ENCODE measurements at regions not wholly inside any gene's neighbourhood (a gene's known extent, or its start where the extent isn't known, plus 50 kb on each side); places are given as distances from the start of the nearest gene placed in this dataset.

- no CpG with 5 or more reads among the region's 2 CpGs for WGBS (ENCODE audit: extremely low coverage, insufficient coverage, low lambda C conversion rate)
- no peaks in the 10 kb centered on the region for H3K4me1 ChIP-seq (ENCODE audit: control insufficient read depth, low read depth, low read length)
- no peak overlapping the region for H3K4ac ChIP-seq (ENCODE audit: low read depth, low read length)
- no peak for DNase-seq
- no peak overlapping the region for H4K5ac ChIP-seq (ENCODE audit: low read length)
- no peaks in the 10 kb centered on the region for H3K79me2 ChIP-seq (ENCODE audit: control insufficient read depth, insufficient read depth, low read length)
- H2BK5ac ChIP-seq (ENCODE audit: low read length): no peak overlapping the region
- H3K27me3 ChIP-seq (ENCODE audit: insufficient read depth, low read length, poor library complexity): no peaks in the 10 kb centered on the region
- H3K18ac ChIP-seq (ENCODE audit: low read length): no peak overlapping the region
- no peak overlapping the region for H3K27ac ChIP-seq (ENCODE audit: low read depth, low read length)
- H3K9ac ChIP-seq (ENCODE audit: low read length): no peak overlapping the region
- H3K56ac ChIP-seq (ENCODE audit: low read length): no peak overlapping the region
- H3K23ac ChIP-seq (ENCODE audit: low read length): no peak overlapping the region
- peaks cover 2% of the 10 kb centered on the region for H3K79me1 ChIP-seq (ENCODE audit: low read length)
- H4K8ac ChIP-seq (ENCODE audit: low read depth, low read length): no peak overlapping the region
- H2AK5ac ChIP-seq (ENCODE audit: low read length): no peak overlapping the region
- no peak overlapping the region for H3K4me3 ChIP-seq (ENCODE audit: low read length)
- H2BK120ac ChIP-seq (ENCODE audit: low read depth, low read length): no peak overlapping the region
- no peak overlapping the region for H2BK15ac ChIP-seq (replicated peaks; ENCODE audit: low read depth)
- no peaks in the 10 kb centered on the region for H3K36me3 ChIP-seq (ENCODE audit: control insufficient read depth, insufficient read depth, low read length)
- H3K4me2 ChIP-seq (ENCODE audit: low read length): no peak overlapping the region
These were observed 72.4 kb upstream of the TIAM1 start for GRCh38 chr21:31416465-31416864.

- Histone ChIP-seq H3K56ac (ENCODE audit: low read length) (no peak overlapping the region), H3K79me1 (ENCODE audit: low read length) (peaks cover 5% of the 10 kb centered on the region), H3K36me3 (ENCODE audit: control insufficient read depth, insufficient read depth, low read length) (no peaks in the 10 kb centered on the region), H2AK5ac (ENCODE audit: low read length) (no peak overlapping the region), H2BK5ac (ENCODE audit: low read length) (no peak overlapping the region), H3K4me2 (ENCODE audit: low read length) (no peak overlapping the region), H3K18ac (ENCODE audit: low read length) (no peak overlapping the region), H3K27ac (ENCODE audit: low read depth, low read length) (no peak overlapping the region), H4K8ac (ENCODE audit: low read depth, low read length) (no peak overlapping the region), H2BK120ac (ENCODE audit: low read depth, low read length) (no peak overlapping the region), H3K4me3 (ENCODE audit: low read length) (no peak overlapping the region), H4K5ac (ENCODE audit: low read length) (no peak overlapping the region), H3K23ac (ENCODE audit: low read length) (no peak overlapping the region), H3K9ac (ENCODE audit: low read length) (no peak overlapping the region), H2BK15ac (replicated peaks; ENCODE audit: low read depth) (no peak overlapping the region), H3K27me3 (ENCODE audit: insufficient read depth, low read length, poor library complexity) (no peaks in the 10 kb centered on the region), H3K4ac (ENCODE audit: low read depth, low read length) (no peak overlapping the region), H3K79me2 (ENCODE audit: control insufficient read depth, insufficient read depth, low read length) (no peaks in the 10 kb centered on the region), H3K4me1 (ENCODE audit: control insufficient read depth, low read depth, low read length) (no peaks in the 10 kb centered on the region)
- DNase-seq: no peak
- no CpG with 5 or more reads among the region's 12 CpGs for WGBS (ENCODE audit: extremely low coverage, insufficient coverage, low lambda C conversion rate)
These were observed 70.4 kb upstream of the TIAM1 start for GRCh38 chr21:31414263-31415000.

- no peak overlapping the region for H3K56ac ChIP-seq (ENCODE audit: low read length)
- no CpG with 5 or more reads among the region's 9 CpGs for WGBS (ENCODE audit: extremely low coverage, insufficient coverage, low lambda C conversion rate)
These were observed 69.6 kb upstream of the TIAM1 start for GRCh38 chr21:31413698-31414097.

GRCh38 chr21:31410499-31411131, 66.6 kb upstream of the TIAM1 start:
- Histone ChIP-seq H2BK15ac (replicated peaks; ENCODE audit: low read depth) (no peak overlapping the region), H3K27me3 (ENCODE audit: insufficient read depth, low read length, poor library complexity) (no peaks in the 10 kb centered on the region), H3K36me3 (ENCODE audit: control insufficient read depth, insufficient read depth, low read length) (no peaks in the 10 kb centered on the region), H3K4me1 (ENCODE audit: control insufficient read depth, low read depth, low read length) (no peaks in the 10 kb centered on the region), H3K18ac (ENCODE audit: low read length) (no peak overlapping the region), H3K23ac (ENCODE audit: low read length) (no peak overlapping the region), H3K4me3 (ENCODE audit: low read length) (no peak overlapping the region), H2BK120ac (ENCODE audit: low read depth, low read length) (no peak overlapping the region), H3K56ac (ENCODE audit: low read length) (no peak overlapping the region), H4K5ac (ENCODE audit: low read length) (no peak overlapping the region), H2AK5ac (ENCODE audit: low read length) (no peak overlapping the region), H3K4ac (ENCODE audit: low read depth, low read length) (no peak overlapping the region), H3K4me2 (ENCODE audit: low read length) (no peak overlapping the region), H3K79me1 (ENCODE audit: low read length) (peaks cover 7% of the 10 kb centered on the region), H3K9ac (ENCODE audit: low read length) (no peak overlapping the region), H2BK5ac (ENCODE audit: low read length) (no peak overlapping the region), H4K8ac (ENCODE audit: low read depth, low read length) (no peak overlapping the region), H3K27ac (ENCODE audit: low read depth, low read length) (no peak overlapping the region), H3K79me2 (ENCODE audit: control insufficient read depth, insufficient read depth, low read length) (no peaks in the 10 kb centered on the region)
- DNase-seq: no peak
- WGBS (ENCODE audit: extremely low coverage, insufficient coverage, low lambda C conversion rate): 100% methylated on average over 2 of the region's 7 CpGs

More at GRCh38 chr21:31413698-31414097, 69.6 kb upstream of the TIAM1 start:
- no peaks in the 10 kb centered on the region for H3K27me3 ChIP-seq (ENCODE audit: insufficient read depth, low read length, poor library complexity)
- no peaks in the 10 kb centered on the region for H3K4me1 ChIP-seq (ENCODE audit: control insufficient read depth, low read depth, low read length)
- no peak overlapping the region for H2BK5ac ChIP-seq (ENCODE audit: low read length)
- H3K9ac ChIP-seq (ENCODE audit: low read length): no peak overlapping the region
- H4K5ac ChIP-seq (ENCODE audit: low read length): no peak overlapping the region
- no peak for DNase-seq
- H3K4ac ChIP-seq (ENCODE audit: low read depth, low read length): no peak overlapping the region
- H3K4me3 ChIP-seq (ENCODE audit: low read length): no peak overlapping the region
- peaks cover 6% of the 10 kb centered on the region for H3K79me1 ChIP-seq (ENCODE audit: low read length)
- H3K23ac ChIP-seq (ENCODE audit: low read length): no peak overlapping the region
- no peak overlapping the region for H3K18ac ChIP-seq (ENCODE audit: low read length)
- H4K8ac ChIP-seq (ENCODE audit: low read depth, low read length): no peak overlapping the region
- H2AK5ac ChIP-seq (ENCODE audit: low read length): no peak overlapping the region
- H2BK120ac ChIP-seq (ENCODE audit: low read depth, low read length): no peak overlapping the region
- no peaks in the 10 kb centered on the region for H3K79me2 ChIP-seq (ENCODE audit: control insufficient read depth, insufficient read depth, low read length)
- H3K4me2 ChIP-seq (ENCODE audit: low read length): no peak overlapping the region
- H2BK15ac ChIP-seq (replicated peaks; ENCODE audit: low read depth): no peak overlapping the region
- no peak overlapping the region for H3K27ac ChIP-seq (ENCODE audit: low read depth, low read length)
- no peaks in the 10 kb centered on the region for H3K36me3 ChIP-seq (ENCODE audit: control insufficient read depth, insufficient read depth, low read length)

- no peak overlapping the region for H3K4me2 ChIP-seq (ENCODE audit: low read length)
- H3K4me1 ChIP-seq (ENCODE audit: control insufficient read depth, low read depth, low read length): no peaks in the 10 kb centered on the region
- no peaks in the 10 kb centered on the region for H3K79me2 ChIP-seq (ENCODE audit: control insufficient read depth, insufficient read depth, low read length)
- H4K8ac ChIP-seq (ENCODE audit: low read depth, low read length): no peak overlapping the region
- H2BK15ac ChIP-seq (replicated peaks; ENCODE audit: low read depth): no peak overlapping the region
- H3K18ac ChIP-seq (ENCODE audit: low read length): no peak overlapping the region
- H2BK5ac ChIP-seq (ENCODE audit: low read length): no peak overlapping the region
- 100% methylated on average over 5 of the region's 9 CpGs for WGBS (ENCODE audit: extremely low coverage, insufficient coverage, low lambda C conversion rate)
- no peak overlapping the region for H2BK120ac ChIP-seq (ENCODE audit: low read depth, low read length)
- no peak overlapping the region for H4K5ac ChIP-seq (ENCODE audit: low read length)
- no peak overlapping the region for H3K4me3 ChIP-seq (ENCODE audit: low read length)
- no peak overlapping the region for H3K23ac ChIP-seq (ENCODE audit: low read length)
- H3K56ac ChIP-seq (ENCODE audit: low read length): no peak overlapping the region
- H3K36me3 ChIP-seq (ENCODE audit: control insufficient read depth, insufficient read depth, low read length): no peaks in the 10 kb centered on the region
- no peak overlapping the region for H3K4ac ChIP-seq (ENCODE audit: low read depth, low read length)
- H3K9ac ChIP-seq (ENCODE audit: low read length): no peak overlapping the region
- H3K79me1 ChIP-seq (ENCODE audit: low read length): peaks cover 7% of the 10 kb centered on the region
- no peak overlapping the region for H3K27ac ChIP-seq (ENCODE audit: low read depth, low read length)
- no peak for DNase-seq
- no peaks in the 10 kb centered on the region for H3K27me3 ChIP-seq (ENCODE audit: insufficient read depth, low read length, poor library complexity)
- H2AK5ac ChIP-seq (ENCODE audit: low read length): no peak overlapping the region
These were observed 65.9 kb upstream of the TIAM1 start for GRCh38 chr21:31409831-31410487.

Data from mesendoderm (in vitro differentiated cells).